HEK293T (cell line): ENCODE measurements at regions not wholly inside any gene's neighbourhood (a gene's known extent, or its start where the extent isn't known, plus 50 kb on each side); places are given as distances from the start of the nearest gene placed in this dataset.

Experiments used
- CTCF ChIA-PET: fragments of 350-600 bp; formaldehyde crosslinking; extraction: SDS; loops from one replicate; lab custom pipeline; 2021; ENCODE audit warnings: antibody characterized with exemption, inconsistent platforms; lab: Yijun Ruan, JAX
- POLR2A ChIA-PET: fragments of 350-600 bp; formaldehyde crosslinking; extraction: SDS; loops from one replicate; lab custom pipeline; 2020; ENCODE audit warnings: antibody characterized with exemption, inconsistent platforms; lab: Yijun Ruan, JAX
- DNase-seq: peaks from one replicate; pipeline ENCODE4 v3.0.0; 2012; ENCODE audit warnings: mixed read lengths; ENCODE audit errors: extremely low spot score
- ARNT ChIP-seq: fragments of 450-650 bp; IDR thresholded peaks from 2 replicates; pipeline ENCODE4 v1.6.1; 2017; ENCODE audit warnings: mild to moderate bottlenecking
- BHLHE40 ChIP-seq: fragments of 450-650 bp; IDR thresholded peaks from 2 replicates; pipeline ENCODE4 v1.6.1; 2016; ENCODE audit warnings: mild to moderate bottlenecking, moderate library complexity, borderline replicate concordance
- CTBP1 ChIP-seq: fragments of 450-650 bp; IDR thresholded peaks from 2 replicates; pipeline ENCODE4 v1.6.1; 2016; ENCODE audit warnings: borderline replicate concordance
- ELF4 ChIP-seq: fragments of 450-650 bp; IDR thresholded peaks from 2 replicates; pipeline ENCODE4 v1.6.1; 2017; ENCODE audit warnings: antibody characterized with exemption
- FOXA1 ChIP-seq: fragments of 450-650 bp; IDR thresholded peaks from 2 replicates; pipeline ENCODE4 v1.6.1; 2016; ENCODE audit warnings: mild to moderate bottlenecking
- FOXK2 ChIP-seq: fragments of 450-650 bp; IDR thresholded peaks from 2 replicates; pipeline ENCODE4 v1.6.1; 2016; ENCODE audit warnings: mild to moderate bottlenecking
- FOXM1 ChIP-seq: fragments of 450-650 bp; IDR thresholded peaks from 2 replicates; pipeline ENCODE4 v1.6.1; 2017; ENCODE audit warnings: mild to moderate bottlenecking, borderline replicate concordance
- HDGF ChIP-seq: fragments of 450-650 bp; IDR thresholded peaks from 2 replicates; pipeline ENCODE4 v1.6.1; 2017; ENCODE audit warnings: antibody characterized with exemption, borderline replicate concordance
- L3MBTL2 ChIP-seq: fragments of 450-650 bp; conservative IDR thresholded peaks from 2 replicates; pipeline ENCODE4 v1.6.1; 2016; ENCODE audit warnings: mild to moderate bottlenecking
- LEF1 ChIP-seq: fragments of 450-650 bp; IDR thresholded peaks from 2 replicates; pipeline ENCODE4 v1.6.1; 2017; ENCODE audit warnings: mild to moderate bottlenecking, borderline replicate concordance
- NFRKB ChIP-seq: fragments of 450-650 bp; IDR thresholded peaks from 2 replicates; pipeline ENCODE4 v1.6.1; 2016; ENCODE audit warnings: mild to moderate bottlenecking, moderate library complexity
- PKNOX1 ChIP-seq: fragments of 450-650 bp; IDR thresholded peaks from 2 replicates; pipeline ENCODE4 v1.6.1; 2016
- SP1 ChIP-seq: fragments of 450-650 bp; IDR thresholded peaks from 2 replicates; pipeline ENCODE4 v1.6.1; 2017
- SUZ12 ChIP-seq: fragments of 450-650 bp; IDR thresholded peaks from 2 replicates; pipeline ENCODE4 v1.6.1; 2016; ENCODE audit warnings: mild to moderate bottlenecking
- TARDBP ChIP-seq: fragments of 450-650 bp; IDR thresholded peaks from 2 replicates; pipeline ENCODE4 v1.6.1; 2016
- ZNF384 ChIP-seq: fragments of 450-650 bp; IDR thresholded peaks from 2 replicates; pipeline ENCODE4 v1.6.1; 2016

GRCh38 chr4:149110481-149110880, 668.3 kb upstream of the NR3C2 start:
- no peak for DNase-seq
- TF ChIP-seq TARDBP (no peak), ARNT (no peak), L3MBTL2 (no peak), FOXM1 (no peak), FOXA1 (no peak), NFRKB (no peak), CTBP1 (no peak), FOXK2 (no peak), ZNF384 (no peak), PKNOX1 (no peak), LEF1 (no peak), SUZ12 (no peak), HDGF (no peak), ELF4 (no peak), BHLHE40 (no peak), SP1 (no peak)
- CTCF ChIA-PET: no interaction called here
- POLR2A ChIA-PET: no interaction called here

GRCh38 chr4:149108626-149109025, 666.4 kb upstream of the NR3C2 start:
- no peak for DNase-seq
- CTCF ChIA-PET: no interaction called here
- POLR2A ChIA-PET: no interaction called here
- TF ChIP-seq BHLHE40 (no peak), TARDBP (no peak), ARNT (no peak), L3MBTL2 (no peak), NFRKB (no peak), SP1 (no peak), SUZ12 (no peak), ZNF384 (no peak), FOXA1 (no peak)

- ChIA-PET CTCF (no interaction called here), POLR2A (no interaction called here)
- DNase-seq: no peak
- TF ChIP-seq FOXM1: no peak
These were observed 660.6 kb upstream of the NR3C2 start for GRCh38 chr4:149102765-149103164.

GRCh38 chr4:149101649-149102048, 659.4 kb upstream of the NR3C2 start:
- ChIA-PET CTCF (no interaction called here), POLR2A (no interaction called here)
- no peak for DNase-seq
- TF ChIP-seq SUZ12 (no peak), ZNF384 (no peak), PKNOX1 (no peak), ELF4 (no peak), CTBP1 (no peak), SP1 (no peak), TARDBP (no peak), FOXK2 (no peak), LEF1 (no peak), NFRKB (no peak), FOXM1 (no peak), HDGF (no peak), FOXA1 (no peak), BHLHE40 (no peak), ARNT (no peak), L3MBTL2 (no peak)

GRCh38 chr4:149095811-149096210, 653.6 kb upstream of the NR3C2 start:
- CTCF ChIA-PET: no interaction called here
- POLR2A ChIA-PET: no interaction called here
- DNase-seq: no peak
- TF ChIP-seq SUZ12 (no peak), BHLHE40 (no peak), FOXK2 (no peak), CTBP1 (no peak), L3MBTL2 (no peak), ZNF384 (no peak), LEF1 (no peak), SP1 (no peak), NFRKB (no peak), ARNT (no peak), TARDBP (no peak), ELF4 (no peak), FOXM1 (no peak)

- TF ChIP-seq ELF4: no peak
- TF ChIP-seq HDGF: no peak
- TF ChIP-seq L3MBTL2: no peak
- no peak for TF ChIP-seq ZNF384
- TF ChIP-seq ARNT: no peak
- TF ChIP-seq FOXA1: no peak
- TF ChIP-seq FOXK2: no peak
- no peak for TF ChIP-seq CTBP1
- TF ChIP-seq SP1: no peak
- TF ChIP-seq LEF1: no peak
- TF ChIP-seq TARDBP: no peak
- TF ChIP-seq FOXM1: no peak
- no peak for TF ChIP-seq NFRKB
- POLR2A ChIA-PET: no interaction called here
- no peak for DNase-seq
- CTCF ChIA-PET: no interaction called here
These were observed 652.8 kb upstream of the NR3C2 start for GRCh38 chr4:149095001-149095400.

- DNase-seq: no peak
- TF ChIP-seq PKNOX1 (no peak), CTBP1 (no peak), FOXA1 (no peak)
- POLR2A ChIA-PET: no interaction called here
- CTCF ChIA-PET: no interaction called here
These were observed 641.9 kb upstream of the NR3C2 start for GRCh38 chr4:149084144-149084543.
